H9 (cell line): ENCODE measurements at regions not wholly inside any gene's neighbourhood (a gene's known extent, or its start where the extent isn't known, plus 50 kb on each side); places are given as distances from the start of the nearest gene placed in this dataset.

Source experiments
- DNase-seq: peaks from one replicate; pipeline ENCODE4 v3.0.0-alpha.2; 2017
- H2AFZ ChIP-seq: one replicate; pipeline ENCODE4 v1.6.1; 2013; ENCODE audit warnings: mild to moderate bottlenecking, low read length, control low read depth, moderate library complexity
- H2AK5ac ChIP-seq: 2 replicates; pipeline ENCODE4 v1.6.1; 2013; ENCODE audit warnings: low read length, control low read depth, mixed read lengths; ENCODE audit not compliant: insufficient read length
- H2BK120ac ChIP-seq: one replicate; pipeline ENCODE4 v1.6.1; 2013; ENCODE audit warnings: low read depth, mild to moderate bottlenecking, low read length, control low read depth, inconsistent platforms; ENCODE audit not compliant: poor library complexity, severe bottlenecking
- H2BK12ac ChIP-seq: 2 replicates; pipeline ENCODE4 v1.6.1; 2013; ENCODE audit warnings: low read length, control low read depth, mixed read lengths, low read depth; ENCODE audit not compliant: insufficient read length
- H2BK15ac ChIP-seq: 2 replicates; pipeline ENCODE4 v1.6.1; 2013; ENCODE audit warnings: low read depth, low read length, control low read depth
- H2BK20ac ChIP-seq: one replicate; pipeline ENCODE4 v1.6.1; 2013; ENCODE audit warnings: low read depth, mild to moderate bottlenecking, low read length, control low read depth, inconsistent platforms; ENCODE audit not compliant: poor library complexity, severe bottlenecking
- H2BK5ac ChIP-seq: 2 replicates; pipeline ENCODE4 v1.6.1; 2013; ENCODE audit warnings: low read length, control low read depth, mixed read lengths; ENCODE audit not compliant: insufficient read length
- H3K14ac ChIP-seq: 2 replicates; pipeline ENCODE4 v1.6.1; 2013; ENCODE audit warnings: low read length, control low read depth; ENCODE audit not compliant: insufficient read depth
- H3K18ac ChIP-seq: 2 replicates; pipeline ENCODE4 v1.6.1; 2013; ENCODE audit warnings: low read depth, mild to moderate bottlenecking, mixed read lengths, low read length, control low read depth; ENCODE audit not compliant: insufficient read length
- H3K23ac ChIP-seq: 2 replicates; pipeline ENCODE4 v1.6.1; 2013; ENCODE audit warnings: low read length, control low read depth, mixed read lengths, low read depth; ENCODE audit not compliant: insufficient read length
- H3K23me2 ChIP-seq: 2 replicates; pipeline ENCODE4 v1.6.1; 2013; ENCODE audit warnings: low read depth, mild to moderate bottlenecking, mixed read lengths, low read length, control low read depth; ENCODE audit not compliant: insufficient read length, poor library complexity, severe bottlenecking
- H3K27ac ChIP-seq: 2 replicates; pipeline ENCODE4 v1.5.1; 2013; ENCODE audit warnings: low read length, control low read depth, mixed read lengths, low read depth; ENCODE audit not compliant: insufficient read length
- H3K27me3 ChIP-seq: 2 replicates; pipeline ENCODE4 v1.6.1; 2013; ENCODE audit warnings: low read length, control low read depth, inconsistent platforms; ENCODE audit not compliant: insufficient read depth
- H3K4ac ChIP-seq: 2 replicates; pipeline ENCODE4 v1.6.1; 2013; ENCODE audit warnings: low read depth, mild to moderate bottlenecking, control low read depth, inconsistent platforms, low read length, moderate library complexity
- H3K4me1 ChIP-seq: 2 replicates; pipeline ENCODE4 v1.6.1; 2013; ENCODE audit warnings: low read length, control low read depth, inconsistent platforms; ENCODE audit not compliant: insufficient read depth
- H3K4me2 ChIP-seq: 2 replicates; pipeline ENCODE4 v1.6.1; 2013; ENCODE audit warnings: low read length, control low read depth, mixed read lengths; ENCODE audit not compliant: insufficient read length, insufficient read depth
- H3K56ac ChIP-seq: 2 replicates; pipeline ENCODE4 v1.6.1; 2013; ENCODE audit warnings: low read depth, mild to moderate bottlenecking, mixed read lengths, low read length, control low read depth; ENCODE audit not compliant: insufficient read length
- H3K79me1 ChIP-seq: 2 replicates; pipeline ENCODE4 v1.6.1; 2013; ENCODE audit warnings: low read depth, mild to moderate bottlenecking, moderate library complexity, low read length, control low read depth, inconsistent platforms; ENCODE audit not compliant: insufficient read depth, poor library complexity, severe bottlenecking
- H3K79me2 ChIP-seq: 2 replicates; pipeline ENCODE4 v1.6.1; 2013; ENCODE audit warnings: low read length, control low read depth, inconsistent platforms; ENCODE audit not compliant: insufficient read depth
- H3K9ac ChIP-seq: 2 replicates; pipeline ENCODE4 v1.6.1; 2013; ENCODE audit warnings: low read length, control low read depth, mixed read lengths; ENCODE audit not compliant: insufficient read length; ENCODE audit errors: extremely low read depth
- H3K9me3 ChIP-seq: one replicate; pipeline ENCODE4 v1.6.1; 2013; ENCODE audit warnings: low read depth, low read length, inconsistent platforms; ENCODE audit not compliant: control insufficient read depth
- H3T11ph ChIP-seq: one replicate; pipeline ENCODE4 v1.6.1; 2013; ENCODE audit warnings: mild to moderate bottlenecking, low read length, control low read depth, inconsistent platforms
- H4K20me1 ChIP-seq: one replicate; pipeline ENCODE4 v1.6.1; 2013; ENCODE audit not compliant: control insufficient read depth, insufficient read length, insufficient read depth
- H4K5ac ChIP-seq: 2 replicates; pipeline ENCODE4 v1.6.1; 2013; ENCODE audit warnings: low read depth, mild to moderate bottlenecking, mixed read lengths, low read length, control low read depth; ENCODE audit not compliant: insufficient read length
- H4K8ac ChIP-seq: replicated peaks from 2 replicates; pipeline ENCODE4 v1.6.1; 2013; ENCODE audit warnings: low read length, control low read depth, mixed read lengths, low read depth; ENCODE audit not compliant: insufficient read length
- H4K91ac ChIP-seq: 2 replicates; pipeline ENCODE4 v1.6.1; 2013; ENCODE audit warnings: low read depth, mild to moderate bottlenecking, moderate library complexity, mixed read lengths, low read length, control low read depth; ENCODE audit not compliant: insufficient read length
- H3K27ac Mint-ChIP-seq, 3 experiments: 2 replicates in 2 of 3; 3 replicates in 1 of 3; pipeline ENCODE4 v1.8.0; 2020 to 2021; ENCODE audit warnings: mixed read lengths in 3 of 3, mild to moderate bottlenecking in 1 of 3, moderate library complexity in 1 of 3
- H3K27me3 Mint-ChIP-seq: 2 replicates; pipeline ENCODE4 v1.8.0; 2021; ENCODE audit warnings: low read depth, mild to moderate bottlenecking, moderate library complexity, mixed read lengths
- H3K36me3 Mint-ChIP-seq, 3 experiments: 2 replicates in 2 of 3; 3 replicates in 1 of 3; pipeline ENCODE4 v1.8.0; 2020 to 2021; ENCODE audit warnings: low read depth in 3 of 3, mixed read lengths in 3 of 3; ENCODE audit not compliant: insufficient read depth in 1 of 3
- H3K4me1 Mint-ChIP-seq, 2 experiments: 2 replicates each; pipeline ENCODE4 v1.8.0; 2020; ENCODE audit warnings: mixed read lengths in 2 of 2
- H3K4me3 Mint-ChIP-seq, 2 experiments: 2 replicates in 1 of 2; 3 replicates in 1 of 2; pipeline ENCODE4 v1.8.0; 2020 to 2021; ENCODE audit warnings: mild to moderate bottlenecking in 2 of 2, mixed read lengths in 2 of 2, moderate library complexity in 1 of 2
- H3K9me3 Mint-ChIP-seq, 2 experiments: 2 replicates in 1 of 2; 3 replicates in 1 of 2; pipeline ENCODE4 v1.8.0; 2020; ENCODE audit warnings: mild to moderate bottlenecking in 2 of 2, mixed read lengths in 2 of 2, moderate library complexity in 1 of 2
- CTCF ChIP-seq: fragments of 200-600 bp; sonication (generic); conservative IDR thresholded peaks from 3 replicates; pipeline ENCODE4 v1.8.0; 2021; ENCODE audit warnings: antibody characterized with exemption, mild to moderate bottlenecking
- WGBS: extraction: QIAGEN DNeasy Blood & Tissue Kit; methylation state at CpG from one replicate; pipeline ENCODE4 v1.1.7; 2013; ENCODE audit warnings: missing lambda C conversion rate, low lambda C conversion rate, mixed read lengths; ENCODE audit not compliant: insufficient read length; ENCODE audit errors: extremely low coverage; 5-methylcytosine and 5-hydroxymethylcytosine counted together

GRCh38 chr20:11607047-11607446 is 310.6 kb upstream of the BTBD3 start:
- WGBS, result no CpG with 5 or more reads among the region's 5 CpGs
- Histone ChIP-seq H3K79me1 (no peaks in the 10 kb centered on the region), H3K18ac (no peak overlapping the region), H2AK5ac (no peak overlapping the region), H3K27me3 (no peaks in the 10 kb centered on the region), H2BK20ac (no peak overlapping the region), H3K9ac (no peak overlapping the region), H3K14ac (no peak overlapping the region), H2BK120ac (no peak overlapping the region), H3T11ph (no peak overlapping the region), H4K91ac (no peak overlapping the region), H4K20me1 (no peaks in the 10 kb centered on the region), H2BK15ac (no peak overlapping the region), H2BK5ac (no peak overlapping the region), H3K4me1 (no peaks in the 10 kb centered on the region), H2AFZ (no peak overlapping the region), H3K23me2 (no peaks in the 10 kb centered on the region), H2BK12ac (no peak overlapping the region), H4K8ac (no peak overlapping the region), H3K56ac (no peak overlapping the region), H4K5ac (no peak overlapping the region), H3K9me3 (no peaks in the 10 kb centered on the region), H3K4me2 (no peak overlapping the region), H3K79me2 (no peaks in the 10 kb centered on the region), H3K4ac (no peak overlapping the region), H3K23ac (no peak overlapping the region), H3K27ac (no peak overlapping the region)
- no peak for DNase-seq
- Mint-ChIP-seq H3K27me3 (no peaks in the 10 kb centered on the region), H3K4me1 (peaks cover 0 to 4% of the 10 kb centered on the region in 2 experiments; a peak in 1 of 4 replicates), H3K4me3 (no peak overlapping the region), H3K9me3 (no peaks in the 10 kb centered on the region), H3K27ac (no peak overlapping the region), H3K36me3 (no peaks in the 10 kb centered on the region)
- TF ChIP-seq CTCF, result no peak
